GM12874 (cell line): ENCODE measurements at regions not wholly inside any gene's neighbourhood (a gene's known extent, or its start where the extent isn't known, plus 50 kb on each side); places are given as distances from the start of the nearest gene placed in this dataset.

ENCODE experiments used
- CTCF ChIP-seq: IDR thresholded peaks from 2 replicates; pipeline ENCODE4 v1.5.1; 2011; ENCODE audit warnings: low read depth, mild to moderate bottlenecking, control low read depth, low read length, moderate library complexity; ENCODE audit not compliant: insufficient read depth

- no peak for TF ChIP-seq CTCF
Measured at GRCh38 chr12:22797701-22798100, 172.7 kb downstream of the ETNK1 start.

GRCh38 chr12:22798116-22798515 lies 173.1 kb downstream of the ETNK1 start:
- TF ChIP-seq CTCF, result no peak

GRCh38 chr12:22799503-22799902 lies 174.5 kb downstream of the ETNK1 start:
- no peak for TF ChIP-seq CTCF

GRCh38 chr12:22800332-22800731 lies 175.4 kb downstream of the ETNK1 start:
- TF ChIP-seq CTCF, result no peak

GRCh38 chr12:22802883-22803630 lies 178.1 kb downstream of the ETNK1 start:
- TF ChIP-seq CTCF, result no peak

- no peak for TF ChIP-seq CTCF
Measured at GRCh38 chr12:22803725-22804124, 178.8 kb downstream of the ETNK1 start.

GRCh38 chr12:22808860-22809259 lies 183.9 kb downstream of the ETNK1 start:
- TF ChIP-seq CTCF, result no peak
